ENCODE measurements at regions not wholly inside any gene's neighbourhood (a gene's known extent, or its start where the extent isn't known, plus 50 kb on each side); places are given as distances from the start of the nearest gene placed in this dataset.

DNA sequence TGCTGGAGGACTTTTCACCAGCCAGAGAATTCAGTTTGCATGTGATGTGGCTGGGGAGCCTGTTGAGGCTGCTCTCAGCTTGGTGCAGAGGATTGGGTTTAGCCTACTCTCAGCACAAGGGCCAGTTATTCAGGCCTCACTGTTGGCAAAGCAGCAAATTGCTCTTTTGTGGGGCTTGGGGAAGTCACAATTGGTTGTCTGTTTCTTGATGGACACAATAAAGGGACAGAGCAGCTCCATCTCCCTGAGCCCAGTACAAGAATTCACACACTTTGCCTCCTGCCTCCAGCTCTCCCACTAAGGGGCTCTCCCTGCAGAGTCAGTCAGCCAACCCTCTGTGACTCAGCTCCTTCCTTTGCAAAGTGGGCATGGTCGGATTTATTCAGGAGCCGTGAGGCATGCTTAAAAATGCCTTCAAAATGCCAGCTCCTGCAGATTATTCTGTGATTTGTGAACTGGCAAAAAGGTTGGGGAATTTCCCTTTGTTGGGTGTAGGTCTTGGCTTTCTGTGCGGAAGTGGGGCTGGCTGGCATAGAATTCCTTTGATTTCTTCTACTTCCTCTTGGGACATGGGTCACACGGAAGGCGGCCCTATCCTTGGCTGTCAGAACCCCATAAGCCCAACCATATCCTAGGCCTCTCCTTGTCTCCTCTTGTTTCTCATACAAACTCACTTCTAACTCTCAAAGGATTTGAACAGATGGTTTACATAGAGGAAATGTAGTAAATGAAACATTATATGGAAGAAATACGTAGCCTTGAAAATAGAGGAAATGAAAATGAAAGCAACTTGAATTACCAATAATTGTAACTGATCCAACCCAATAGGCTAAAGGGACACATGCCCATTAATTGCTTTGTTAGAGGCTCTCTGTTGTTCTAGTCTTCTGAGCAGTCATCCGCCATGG, 118.7 kb upstream of the CD180 start:
- ATAC-seq, result no peak

DNA sequence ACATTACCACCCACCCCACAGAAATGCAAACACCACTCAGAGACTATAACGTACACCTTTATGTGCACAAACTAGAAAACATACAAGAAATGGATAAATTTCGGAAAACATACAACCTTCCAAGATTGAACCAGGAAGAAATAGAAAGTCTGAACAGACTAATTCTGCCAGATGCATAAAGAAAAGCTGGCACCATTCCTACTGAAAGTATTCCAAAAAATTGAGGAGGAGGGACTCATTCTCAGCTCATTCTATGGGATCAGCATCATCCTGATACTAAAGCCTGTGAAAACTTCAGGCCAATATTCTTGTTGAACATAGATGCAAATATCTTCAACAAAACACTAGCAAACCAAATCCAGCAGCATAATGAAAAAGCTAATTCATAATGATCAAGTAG, 115.1 kb upstream of the CD180 start:
- no peak for ATAC-seq

DNA sequence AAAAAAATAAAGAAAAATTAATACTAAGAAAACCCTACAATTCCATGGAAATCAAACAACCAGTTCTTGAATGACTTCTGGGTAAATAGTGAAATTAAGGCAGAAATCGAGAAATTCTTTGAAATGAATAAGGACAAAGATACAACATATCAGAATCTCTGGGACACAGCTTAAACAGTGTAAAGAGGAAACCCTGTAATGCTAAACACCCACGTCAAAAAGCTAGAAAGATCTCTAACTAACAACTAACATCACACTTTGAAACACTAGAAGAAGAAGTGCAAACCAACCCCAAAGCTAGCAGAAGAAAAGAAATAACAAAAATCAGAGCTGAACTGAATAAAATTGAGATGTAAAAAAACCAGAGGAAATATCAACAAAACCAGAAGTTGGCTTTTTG, 114.6 kb upstream of the CD180 start:
- ATAC-seq, result no peak

DNA sequence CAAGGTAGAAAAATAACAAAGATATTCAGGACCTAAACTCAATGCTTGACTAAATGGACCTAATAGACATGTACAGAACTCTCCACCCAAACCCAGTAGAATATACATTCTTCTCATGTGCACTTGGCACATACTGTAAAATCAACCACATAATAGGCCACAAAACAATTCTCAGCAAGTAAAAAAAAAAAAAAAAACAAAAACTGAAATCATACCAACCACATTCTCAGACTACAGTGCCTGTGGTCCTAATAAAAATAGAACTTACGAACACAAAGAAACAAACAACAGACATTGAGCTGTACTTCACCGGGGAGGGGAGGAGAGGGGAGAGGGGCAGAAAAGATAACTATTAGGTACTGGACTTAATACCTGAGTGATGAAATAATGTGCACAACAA, 114.1 kb upstream of the CD180 start:
- ATAC-seq, result no peak

DNA sequence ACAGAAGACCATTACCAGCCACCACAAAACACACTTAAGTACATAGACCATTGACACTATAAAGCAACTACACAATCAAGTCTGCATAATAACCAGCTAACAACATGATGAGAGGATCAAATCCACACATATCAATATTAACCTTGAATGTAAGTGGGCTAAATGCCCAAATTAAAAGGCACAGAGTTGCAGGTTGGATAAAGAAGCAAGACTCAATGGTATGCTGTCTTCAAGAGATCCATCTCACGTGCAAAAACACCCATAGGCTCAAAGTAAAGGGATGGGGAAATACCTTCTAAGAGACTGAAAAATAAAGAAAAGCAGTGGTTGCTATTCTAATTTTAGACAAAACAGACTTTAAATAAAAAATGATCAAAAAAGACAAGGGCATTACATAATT, 113.6 kb upstream of the CD180 start:
- ATAC-seq, result no peak

DNA sequence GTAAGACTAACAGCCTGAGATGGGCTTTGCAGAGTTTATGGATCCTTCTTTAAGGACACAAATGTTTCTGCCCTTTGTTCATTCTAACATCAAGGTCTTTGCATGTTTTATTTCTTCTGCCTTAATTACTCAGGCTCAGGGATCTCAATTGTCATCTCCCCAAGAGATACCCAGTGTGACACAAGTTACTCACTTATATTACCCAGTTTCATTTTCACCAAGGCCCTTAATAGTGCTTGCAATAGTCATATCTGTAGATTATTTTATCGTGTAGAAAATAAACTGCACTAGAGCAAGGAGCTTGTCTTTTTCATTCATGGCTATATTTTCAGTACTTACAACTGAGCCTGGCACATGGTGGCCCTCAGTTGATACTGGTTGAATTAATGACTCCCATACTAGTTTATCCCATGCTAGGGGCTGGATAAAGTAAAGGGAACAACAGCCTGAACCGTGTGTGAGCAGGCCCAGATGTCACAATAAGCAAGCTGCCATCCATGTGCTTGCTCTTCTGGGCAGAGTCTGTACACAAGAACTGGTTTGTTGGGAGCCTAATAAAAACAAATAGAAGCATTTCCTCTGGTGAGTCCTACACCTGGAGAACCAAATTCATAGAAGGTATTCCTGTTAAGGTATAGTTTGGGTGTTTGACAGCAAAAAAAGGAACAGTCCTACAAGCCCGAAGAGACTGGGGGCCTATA, 112.5 kb upstream of the CD180 start:
- no peak for ATAC-seq

DNA sequence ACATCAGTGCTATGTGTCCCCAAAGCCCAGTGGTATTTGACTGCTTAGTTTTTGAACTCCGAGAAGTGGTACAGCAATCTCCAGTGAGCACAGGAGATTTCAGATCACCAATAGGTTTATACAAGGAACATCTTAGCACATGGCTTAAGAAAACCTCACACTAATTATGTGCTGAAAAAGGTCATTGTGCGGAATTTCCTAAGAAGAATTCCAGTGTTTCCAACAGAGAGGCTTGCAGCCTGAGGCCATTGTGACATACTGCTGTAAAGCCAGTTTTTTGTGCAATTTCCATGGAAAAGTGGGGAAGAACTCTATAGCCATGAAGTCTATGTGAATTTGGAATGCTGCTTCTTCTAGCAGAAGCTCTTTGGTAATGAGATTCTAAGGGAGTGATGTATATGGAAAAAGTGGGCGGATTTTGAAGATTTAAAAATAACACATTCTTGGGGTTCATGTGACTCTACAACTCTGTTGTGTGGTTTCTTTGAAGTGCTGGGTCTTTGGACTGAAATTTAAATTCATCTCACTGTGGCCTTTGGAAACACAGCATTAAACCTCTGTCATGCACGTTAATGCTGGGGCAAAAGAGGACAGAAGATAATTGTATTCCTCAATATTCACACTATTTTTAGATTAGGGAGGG, 110.5 kb upstream of the CD180 start:
- ATAC-seq, result no peak

DNA sequence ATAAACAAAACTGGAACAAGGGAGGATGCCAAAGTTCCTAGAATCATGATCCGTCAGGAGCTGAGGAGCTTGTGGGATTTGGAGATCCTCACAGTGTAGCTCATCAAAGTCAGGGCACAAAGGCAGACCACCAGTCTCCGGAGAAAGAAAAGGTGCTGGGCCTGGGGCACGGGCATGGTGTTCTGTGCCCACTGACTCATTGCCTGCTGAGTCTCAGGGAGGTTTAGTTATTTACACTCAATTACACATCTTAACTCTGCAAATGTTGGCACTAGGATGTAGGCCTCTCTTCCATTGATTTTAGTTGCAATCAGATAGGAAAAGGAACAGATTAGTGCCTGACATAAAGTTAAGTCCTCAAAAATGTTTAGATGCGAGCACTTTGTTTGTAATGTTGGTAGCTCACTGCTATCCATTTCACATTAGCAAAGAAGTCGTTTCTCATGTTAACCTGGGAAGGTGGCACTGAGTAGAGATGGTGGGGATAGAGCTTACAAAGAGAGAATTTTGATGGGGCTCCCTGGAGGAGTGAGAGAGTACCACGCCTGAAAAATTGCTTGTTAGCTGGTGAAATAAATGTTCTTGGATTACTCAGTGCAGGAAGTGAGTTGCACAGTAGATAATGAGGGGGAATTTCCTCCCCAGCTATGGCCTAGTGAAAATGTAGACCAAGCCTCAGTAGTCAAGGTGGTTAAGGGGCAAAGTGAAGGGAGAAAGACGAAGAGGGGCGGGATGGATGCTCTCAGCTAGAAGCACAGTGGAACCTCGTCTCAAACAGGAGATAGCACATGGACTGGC, 109.5 kb upstream of the CD180 start:
- ATAC-seq, result no peak

DNA sequence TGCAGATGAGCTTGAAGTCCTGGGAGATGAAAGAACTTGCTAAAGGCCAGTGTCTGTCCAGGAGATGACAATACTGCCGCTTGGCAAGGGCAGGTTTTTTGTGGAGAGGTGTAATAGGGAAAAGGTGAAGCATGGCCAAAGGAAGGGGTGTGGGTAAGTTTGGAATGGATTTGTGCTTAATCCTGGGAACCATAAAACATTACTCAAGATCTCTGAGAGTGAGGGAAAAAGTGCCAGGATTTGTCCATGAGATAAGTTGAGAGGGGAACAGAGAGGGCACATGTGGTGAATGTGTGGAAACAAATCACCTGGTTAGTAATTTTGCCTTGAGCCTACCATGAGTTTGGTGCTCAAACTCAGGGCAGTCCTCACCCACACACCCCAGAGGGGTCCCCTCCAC, 108.8 kb upstream of the CD180 start:
- no peak for ATAC-seq

DNA sequence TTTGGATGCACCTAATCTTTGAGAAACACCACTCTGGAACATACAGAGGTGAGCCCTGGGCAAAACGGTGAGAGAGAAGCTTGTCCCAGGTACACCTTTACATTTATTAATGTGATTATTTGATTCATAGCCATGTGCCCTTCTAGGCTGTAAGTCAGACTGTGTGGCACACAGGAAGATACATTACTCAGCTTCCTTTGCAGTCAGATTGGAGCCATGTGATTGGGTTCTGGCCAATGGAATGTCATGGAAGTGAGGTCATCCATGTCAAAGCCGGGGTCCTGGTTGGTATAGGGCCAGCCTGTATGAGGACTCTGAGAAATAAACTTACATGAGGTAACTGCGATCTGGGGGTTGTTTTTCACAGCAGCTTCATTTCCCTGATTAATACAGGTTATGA, 106.8 kb upstream of the CD180 start:
- ATAC-seq, result no peak

DNA sequence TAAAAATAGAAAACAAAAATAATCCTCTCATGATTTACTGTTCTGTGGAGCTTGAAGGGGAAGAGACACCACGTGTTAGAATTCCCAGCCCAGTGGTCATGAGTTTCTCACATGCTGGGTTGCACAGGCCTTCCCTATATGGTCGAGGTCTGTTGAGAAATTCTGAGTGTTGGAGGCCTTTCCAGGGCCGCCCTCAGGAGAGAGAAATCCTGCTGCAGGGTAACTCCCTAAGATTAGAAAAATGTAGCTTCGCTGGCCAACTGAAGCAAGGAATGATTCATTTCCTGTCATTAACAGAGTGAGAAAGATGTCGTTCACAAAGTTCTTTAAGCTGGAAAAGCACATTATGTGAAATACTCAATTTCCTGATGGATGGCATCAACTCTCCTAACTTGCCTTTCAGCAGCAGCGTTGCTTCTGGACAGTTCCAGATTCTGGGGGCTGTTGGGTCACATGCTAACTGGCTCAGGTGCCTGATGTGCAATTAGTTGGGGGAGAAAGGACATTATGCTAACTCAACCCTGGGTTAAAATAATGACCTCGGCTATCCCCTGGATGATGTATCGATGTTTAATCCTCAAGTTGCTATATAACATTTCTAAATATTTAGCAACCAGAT, 104.8 kb upstream of the CD180 start:
- ATAC-seq, result no peak

DNA sequence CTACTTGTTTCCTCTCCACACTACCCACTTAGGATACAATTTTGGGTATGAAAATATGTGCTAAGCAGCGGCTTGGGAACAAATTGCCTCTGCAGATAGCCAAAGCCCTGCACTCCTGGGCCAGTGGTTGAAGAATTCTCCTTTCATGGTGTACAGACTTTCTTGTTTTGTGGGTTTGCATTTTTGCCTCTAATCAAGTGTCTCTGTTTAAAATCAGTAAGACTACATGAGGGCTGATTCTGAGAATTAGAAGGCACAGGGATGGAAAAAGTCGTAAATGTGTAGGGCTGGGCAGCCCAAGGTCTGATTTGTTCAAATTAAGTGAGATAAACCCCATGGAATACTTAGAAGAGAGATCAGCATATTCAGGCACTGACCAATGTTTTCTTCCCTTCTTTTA, 103.7 kb upstream of the CD180 start:
- no peak for ATAC-seq

DNA sequence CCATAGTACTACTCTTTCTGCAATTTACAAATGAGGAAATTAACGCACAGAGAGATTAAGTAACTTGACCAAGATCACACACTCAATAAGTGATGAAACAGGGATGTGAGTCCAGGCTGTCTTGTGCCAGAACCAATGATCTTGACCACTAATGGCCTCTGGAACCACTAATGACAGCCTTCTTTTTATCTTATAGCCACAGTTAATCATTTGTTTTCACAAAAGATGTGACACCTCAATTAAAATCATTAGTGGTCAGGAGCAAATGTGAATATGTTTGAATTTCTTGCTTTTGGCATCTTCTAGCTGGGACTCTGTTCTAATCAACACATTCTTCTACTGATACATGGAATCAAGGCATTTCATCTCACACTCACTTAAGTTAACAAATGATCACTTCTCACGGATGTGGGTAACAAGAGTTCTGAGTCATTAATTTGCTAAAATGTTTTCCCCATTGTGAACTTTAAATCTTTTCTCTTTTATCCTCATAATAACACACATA, 102.7 kb upstream of the CD180 start:
- no peak for ATAC-seq

DNA sequence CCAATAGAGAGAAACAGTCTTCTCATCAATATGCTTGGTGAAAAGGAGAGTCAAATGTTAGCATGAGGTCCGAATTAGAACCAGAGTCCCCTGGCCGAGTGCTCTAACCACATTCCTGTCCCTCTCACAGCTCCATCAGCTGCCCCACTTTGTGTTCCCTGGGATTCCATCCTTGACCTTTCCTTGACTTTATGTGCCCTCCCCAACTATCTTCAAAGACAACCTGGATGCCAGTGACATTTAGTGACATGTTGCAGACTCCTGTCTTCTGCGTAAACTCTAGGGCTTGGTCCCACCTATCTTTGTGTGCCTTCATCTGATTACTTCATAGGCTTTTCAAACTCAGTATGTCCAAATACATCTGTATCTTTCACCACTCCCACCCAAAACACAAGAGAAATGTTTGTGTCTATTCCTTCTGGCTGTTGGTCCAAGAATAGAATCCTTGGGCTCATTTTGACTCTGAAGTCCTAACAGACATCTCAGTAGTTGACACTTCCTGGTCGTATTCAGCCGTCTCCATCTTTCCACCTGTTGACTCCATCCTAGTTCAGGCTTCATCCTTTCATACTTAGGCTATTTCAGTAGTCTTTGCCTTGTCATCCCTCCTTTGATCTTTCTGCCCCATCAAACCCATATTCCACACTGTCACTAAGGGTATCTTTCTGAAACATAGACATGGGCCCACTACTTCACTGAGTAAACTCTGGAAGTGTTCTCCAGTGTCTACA, 101.4 kb upstream of the CD180 start:
- no peak for ATAC-seq

DNA sequence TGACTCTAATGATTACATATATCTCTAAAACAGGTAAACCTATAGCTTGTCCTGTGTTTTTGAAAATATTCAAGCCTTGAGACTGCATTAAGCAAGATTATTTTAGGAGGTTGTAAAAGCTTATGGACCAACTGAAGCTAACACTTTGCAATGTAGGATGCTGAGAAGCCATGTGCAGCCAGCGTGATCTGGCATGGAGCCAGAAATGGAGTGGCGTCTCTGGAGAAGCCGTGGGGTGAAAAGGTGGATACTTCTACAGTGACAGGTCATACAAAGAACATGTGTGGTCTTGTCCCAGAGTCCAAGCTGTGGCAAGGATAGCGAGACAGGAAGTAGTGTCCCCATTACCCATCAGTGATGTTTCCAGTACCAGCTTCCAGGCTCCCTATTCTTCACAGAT, 100.8 kb upstream of the CD180 start:
- no peak for ATAC-seq

DNA sequence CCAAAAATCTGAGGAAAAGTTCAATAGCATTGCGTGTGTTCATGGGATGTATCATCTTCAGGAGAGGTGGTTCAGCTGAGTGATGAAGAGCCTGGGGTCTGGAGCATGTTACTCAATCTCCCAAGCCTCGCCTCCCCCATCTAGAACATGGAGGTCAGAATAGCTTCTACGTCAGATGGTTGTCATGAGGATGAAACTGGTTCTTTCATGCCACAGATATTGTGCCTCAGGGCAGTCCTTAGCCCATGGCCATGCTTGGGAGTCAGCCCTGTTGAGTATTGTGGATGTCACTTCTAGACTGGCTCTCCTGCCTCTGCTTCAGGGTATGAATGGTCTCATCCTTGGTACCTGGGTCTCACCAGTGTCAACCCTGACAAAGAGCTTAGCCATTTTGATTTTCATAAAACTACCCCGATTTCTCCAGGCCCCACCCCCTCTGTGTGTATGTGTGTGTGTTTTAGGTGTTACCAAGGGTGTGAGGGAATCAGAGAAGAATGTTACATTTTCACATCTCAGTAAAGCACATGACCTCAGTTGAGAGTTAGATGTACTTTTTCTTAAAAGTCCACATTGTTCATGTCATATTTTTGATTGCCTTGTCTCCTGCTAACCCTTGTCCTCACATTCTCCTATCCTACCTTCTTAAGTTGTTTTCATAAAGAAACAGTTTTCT, 97.8 kb upstream of the CD180 start:
- ATAC-seq, result no peak

DNA sequence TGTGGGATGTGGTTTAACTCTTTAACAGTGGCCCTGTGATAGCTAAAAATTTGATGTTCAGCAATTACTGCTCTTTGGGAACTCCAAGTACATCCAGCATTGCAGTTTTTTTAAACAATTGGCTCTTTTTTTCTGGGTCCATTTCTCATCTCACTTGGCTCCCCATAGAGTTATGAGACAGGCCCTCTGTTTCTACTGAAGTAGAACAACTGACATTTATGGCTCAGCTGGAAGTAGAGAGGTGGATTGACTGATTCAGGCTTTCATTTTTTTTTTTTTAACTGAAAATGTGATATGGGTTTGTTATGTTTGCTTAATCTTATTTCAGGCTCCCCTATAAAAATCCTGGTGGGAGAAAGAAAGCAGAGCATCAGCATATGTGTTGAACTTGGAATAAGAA, 96.6 kb upstream of the CD180 start:
- ATAC-seq, result no peak

DNA sequence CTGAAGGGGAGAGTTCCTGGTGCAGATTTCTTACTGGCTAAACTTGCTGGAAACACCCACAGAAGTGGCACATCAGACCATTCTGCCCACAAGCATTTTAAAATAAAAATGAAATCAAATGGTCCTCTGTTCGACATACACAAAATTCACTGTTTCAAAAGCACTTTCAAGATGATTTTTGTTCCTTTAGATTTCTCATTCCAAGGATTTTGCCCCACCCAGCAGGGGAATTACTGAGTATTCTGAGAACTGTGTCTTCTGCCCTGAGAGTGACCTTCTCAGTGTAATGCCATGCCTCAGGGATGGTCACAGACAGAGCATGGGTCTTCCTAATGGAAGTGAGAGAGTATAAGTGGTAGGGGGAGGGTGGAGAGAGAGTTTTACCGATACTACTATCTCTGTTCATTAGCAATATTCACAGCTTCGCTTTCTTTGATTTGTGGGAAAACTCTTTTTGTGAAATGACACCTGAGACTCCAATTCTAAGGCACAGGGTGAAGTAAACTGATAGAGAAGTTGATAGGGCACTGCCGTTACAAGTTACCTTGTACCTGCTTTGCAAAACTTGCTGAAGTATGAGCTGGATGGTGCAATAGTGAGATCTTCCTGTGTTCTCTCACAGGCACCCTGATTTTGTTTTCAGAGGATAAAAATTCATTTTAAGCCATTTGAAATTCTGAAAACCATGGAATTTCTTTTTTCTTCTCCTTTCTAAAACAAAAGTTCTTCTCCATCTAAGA, 95.8 kb upstream of the CD180 start:
- no peak for ATAC-seq

DNA sequence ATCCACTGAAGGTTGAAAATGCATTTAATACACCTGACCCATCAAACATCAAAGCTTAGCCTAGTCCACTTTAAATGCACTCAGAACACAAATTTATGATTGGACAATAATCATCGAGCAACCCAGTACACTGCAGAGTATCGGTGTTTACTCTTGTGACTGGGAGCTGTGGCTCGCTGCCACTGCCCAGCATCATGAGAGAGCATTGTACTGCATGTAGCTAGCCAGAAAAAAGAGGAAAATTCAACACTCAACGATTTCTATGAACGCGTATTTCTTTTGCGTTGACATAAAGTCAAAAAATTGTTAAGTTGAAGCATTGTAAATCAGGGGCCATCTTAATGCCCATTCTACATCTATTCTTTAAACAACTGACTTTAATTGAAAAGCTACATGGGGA, 95.1 kb upstream of the CD180 start:
- no peak for ATAC-seq

DNA sequence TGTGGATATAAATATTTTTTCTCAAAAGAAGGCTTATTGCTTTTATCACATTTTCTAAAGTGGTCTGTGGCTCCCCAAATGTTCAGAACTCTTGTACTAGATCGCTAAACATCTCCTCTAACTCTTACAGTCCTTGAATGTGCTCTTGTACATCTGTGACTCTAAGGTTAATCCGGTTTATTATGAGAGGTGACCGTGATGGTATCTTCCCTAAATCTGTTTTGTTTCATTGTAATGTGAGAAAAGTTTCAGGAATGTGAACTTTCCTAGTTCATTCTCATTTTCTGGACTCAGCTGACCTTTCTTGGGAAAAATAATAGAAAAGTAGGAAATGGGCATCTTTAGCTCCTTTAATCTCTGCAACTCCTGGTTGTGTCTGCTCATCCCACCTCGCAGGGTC, 94.5 kb upstream of the CD180 start:
- ATAC-seq, result no peak
